GM18505 (cell line): ENCODE measurements at regions not wholly inside any gene's neighbourhood (a gene's known extent, or its start where the extent isn't known, plus 50 kb on each side); places are given as distances from the start of the nearest gene placed in this dataset.

Source experiments
- ATAC-seq: cut with Tn5 transposase; IDR thresholded peaks from one replicate; pipeline ENCODE4 v1.9.1; 2021; ENCODE audit not compliant: unreplicated experiment
- POLR2A ChIP-seq: IDR thresholded peaks from 4 replicates; pipeline ENCODE4 v1.6.1; 2011; ENCODE audit warnings: borderline replicate concordance; ENCODE audit not compliant: insufficient read depth, insufficient read length; ENCODE audit errors: extremely low read depth

DNA sequence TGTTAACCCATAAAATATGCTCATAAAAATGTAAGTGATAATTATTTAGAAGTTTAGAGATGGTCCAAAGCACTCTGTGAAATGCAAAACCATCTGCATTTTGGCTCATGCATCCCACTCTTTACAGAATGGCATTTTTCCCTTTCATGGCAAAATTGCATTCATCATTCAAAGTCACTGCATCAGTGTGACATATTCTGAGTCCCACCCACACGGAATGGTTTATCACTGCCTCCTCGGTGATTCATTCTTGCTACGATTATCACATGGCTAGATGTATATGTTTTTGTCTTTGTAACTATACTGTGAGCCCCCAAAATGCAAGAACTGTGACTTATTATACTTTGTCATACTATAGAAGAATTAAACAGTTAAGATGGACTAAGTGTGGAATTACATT is 293.0 kb downstream of the LRATD1 start:
- ATAC-seq: no peak
- TF ChIP-seq POLR2A: no peak

- no peak for ATAC-seq
- TF ChIP-seq POLR2A: no peak
Measured at GRCh38 chr2:14927021-14927564, 294.6 kb downstream of the LRATD1 start.

DNA sequence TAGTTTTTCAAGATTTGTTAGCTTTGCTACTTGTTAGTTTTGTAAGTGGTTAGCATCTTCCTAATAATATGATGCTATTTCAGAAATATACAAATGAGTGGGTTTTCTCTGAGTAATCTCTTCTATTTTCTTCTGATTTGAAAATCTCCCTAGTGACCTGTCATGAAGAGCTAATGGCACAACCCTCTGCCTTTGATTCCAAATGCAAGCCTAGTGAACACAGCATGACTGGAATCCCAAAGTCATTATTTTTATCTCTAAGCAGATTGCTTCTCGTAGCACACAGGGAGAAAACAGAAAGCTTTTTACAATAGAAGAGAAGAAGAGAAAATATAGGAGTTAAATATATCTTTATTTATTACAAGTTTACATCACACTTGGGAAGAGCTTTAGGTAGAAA is 295.5 kb downstream of the LRATD1 start:
- no peak for TF ChIP-seq POLR2A
- no peak for ATAC-seq

DNA sequence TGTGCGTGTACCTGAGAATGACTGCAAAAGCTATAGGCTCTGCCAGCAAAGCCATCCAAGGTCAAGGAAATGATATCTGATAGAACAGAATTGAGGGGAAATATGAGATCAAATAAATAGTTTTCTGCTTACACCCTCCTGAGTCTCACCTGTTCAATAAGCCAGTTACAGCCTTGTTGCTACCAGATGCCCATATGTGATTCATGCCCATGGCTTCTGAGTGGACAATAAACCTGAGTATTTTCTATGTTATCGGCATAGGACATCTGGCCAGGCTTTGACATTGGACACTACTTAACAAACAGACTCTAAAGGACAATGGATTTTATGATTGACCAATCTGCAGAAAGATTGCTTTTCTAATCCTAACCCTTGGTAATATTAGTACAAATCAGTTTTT is 297.9 kb downstream of the LRATD1 start:
- no peak for ATAC-seq
- TF ChIP-seq POLR2A: no peak

DNA sequence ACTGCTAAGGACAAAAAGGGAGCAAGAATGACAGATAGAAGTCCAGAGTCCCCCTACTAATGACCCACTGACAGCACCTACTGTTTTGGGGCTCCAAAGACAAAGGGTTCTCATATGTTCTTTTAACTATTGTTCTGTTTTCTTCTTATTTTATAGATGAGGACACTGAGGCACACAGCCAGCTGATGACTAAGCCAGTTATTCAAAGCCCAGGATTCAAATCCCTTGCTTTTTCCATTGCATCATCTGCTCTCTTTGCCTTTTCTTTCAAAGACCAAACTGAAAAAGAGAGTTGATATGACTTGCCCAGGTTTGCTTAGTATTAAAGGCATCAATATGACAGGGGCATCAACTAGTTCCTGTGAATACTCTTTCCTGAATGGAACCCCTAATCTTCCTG is 299.8 kb downstream of the LRATD1 start:
- no peak for ATAC-seq
- TF ChIP-seq POLR2A: no peak

- TF ChIP-seq POLR2A: no peak
- no peak for ATAC-seq
Measured at GRCh38 chr2:14933753-14934152, 301.2 kb downstream of the LRATD1 start.

DNA sequence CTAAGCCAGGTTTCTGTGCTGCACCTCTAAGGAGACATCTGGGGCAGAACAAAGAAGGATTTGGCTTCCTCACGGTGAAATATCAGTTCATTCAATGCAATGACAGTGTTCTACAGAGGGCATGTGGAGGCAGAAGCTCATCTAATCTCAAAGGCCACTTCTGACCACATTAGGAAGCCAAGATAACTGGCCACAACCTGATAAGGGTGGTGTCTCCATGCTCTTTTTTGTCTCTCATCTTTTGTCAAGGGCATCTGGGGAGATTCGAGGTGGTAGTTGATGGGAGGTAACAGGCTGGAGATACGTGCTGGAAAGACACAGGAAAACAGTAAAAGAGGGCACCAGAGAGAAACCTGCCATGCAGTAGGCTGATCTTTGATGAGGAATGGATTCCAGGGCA is 303.9 kb downstream of the LRATD1 start:
- no peak for TF ChIP-seq POLR2A
- ATAC-seq: no peak

DNA sequence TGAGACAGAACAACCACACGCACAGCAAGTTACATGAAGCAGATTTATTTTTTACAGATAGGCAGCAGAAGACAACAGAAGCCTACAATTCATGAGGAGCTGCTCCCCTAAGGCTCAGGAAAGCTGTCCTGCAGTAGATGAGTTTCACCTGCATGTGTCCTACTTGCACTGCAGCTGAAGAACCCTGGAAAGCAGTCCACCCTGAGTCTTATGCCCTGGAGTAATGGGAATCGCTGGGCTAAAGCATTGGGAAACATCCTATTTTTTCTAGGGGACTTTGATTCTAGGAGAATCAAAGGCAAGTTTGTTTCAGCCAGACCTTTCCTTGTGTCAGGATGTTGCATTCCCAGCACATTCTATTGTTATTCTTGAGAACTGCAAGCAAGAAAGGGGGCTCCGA is 304.8 kb downstream of the LRATD1 start:
- no peak for TF ChIP-seq POLR2A
- no peak for ATAC-seq

GRCh38 chr2:14941151-14941631 is 308.7 kb downstream of the LRATD1 start:
- no peak for ATAC-seq
- TF ChIP-seq POLR2A: no peak

GRCh38 chr2:14942987-14943386 is 310.5 kb downstream of the LRATD1 start:
- TF ChIP-seq POLR2A: no peak
- no peak for ATAC-seq

- no peak for ATAC-seq
- TF ChIP-seq POLR2A: no peak
Measured at GRCh38 chr2:14944562-14945346, 312.2 kb downstream of the LRATD1 start.

DNA sequence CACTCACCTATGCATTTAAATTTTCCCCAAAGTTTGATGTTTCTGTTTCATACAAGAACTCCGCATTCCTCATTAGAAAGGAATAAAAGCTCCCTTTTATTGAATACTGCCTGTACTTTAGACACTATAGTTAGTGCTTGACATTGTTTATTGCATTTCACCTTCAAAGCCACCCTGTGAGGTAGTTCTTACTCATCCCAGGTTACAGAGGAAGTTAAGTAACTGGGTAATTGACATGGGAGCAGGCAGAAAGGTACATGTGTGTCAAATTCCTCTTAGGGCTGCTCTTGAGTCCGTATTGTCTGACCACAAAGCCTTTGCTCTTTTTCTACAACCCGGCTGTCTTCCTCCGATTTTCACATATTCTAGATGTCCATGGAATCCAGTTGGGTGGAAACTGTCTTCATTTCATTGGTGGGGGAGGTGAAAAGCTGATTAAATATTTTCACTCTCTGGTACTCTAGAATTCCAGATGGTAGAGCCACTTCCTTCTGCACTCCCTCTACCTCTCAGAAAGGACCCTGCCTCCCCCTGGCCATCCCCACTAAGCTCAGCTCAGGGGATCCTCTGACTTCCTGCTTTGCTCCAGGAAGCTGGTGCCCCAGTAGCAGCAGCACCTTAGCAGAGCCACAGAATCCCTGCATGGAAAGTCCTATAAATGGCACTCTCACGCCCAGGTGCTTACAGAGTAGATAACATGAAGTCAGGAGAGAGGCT is 319.2 kb downstream of the LRATD1 start:
- TF ChIP-seq POLR2A: no peak
- ATAC-seq: no peak

GRCh38 chr2:14952400-14952963 is 320.0 kb downstream of the LRATD1 start:
- ATAC-seq: no peak
- no peak for TF ChIP-seq POLR2A
